Osteoblast (primary cell): ENCODE measurements at regions not wholly inside any gene's neighbourhood (a gene's known extent, or its start where the extent isn't known, plus 50 kb on each side); places are given as distances from the start of the nearest gene placed in this dataset.

Experiments
- DNase-seq: peaks from one replicate; pipeline ENCODE4 v3.0.0; 2011; ENCODE audit warnings: low spot score, mixed read lengths; ENCODE audit not compliant: insufficient read length; ENCODE audit errors: missing footprints
- H2AFZ ChIP-seq: 2 replicates; pipeline ENCODE4 v1.6.0; 2011; ENCODE audit warnings: mild to moderate bottlenecking, low read length
- H3K27ac ChIP-seq: 2 replicates; pipeline ENCODE4 v1.5.1; 2011; ENCODE audit warnings: mild to moderate bottlenecking, low read depth, low read length, moderate library complexity
- H3K27me3 ChIP-seq: 2 replicates; pipeline ENCODE4 v1.6.0; 2012; ENCODE audit warnings: mild to moderate bottlenecking, control low read depth, inconsistent platforms, low read length, moderate library complexity; ENCODE audit not compliant: insufficient read depth
- H3K36me3 ChIP-seq: 2 replicates; pipeline ENCODE4 v1.5.1; 2011; ENCODE audit warnings: mild to moderate bottlenecking, low read length, control low read depth, moderate library complexity; ENCODE audit not compliant: insufficient read depth
- H3K4me1 ChIP-seq: 2 replicates; pipeline ENCODE4 v1.5.1; 2011; ENCODE audit warnings: mild to moderate bottlenecking, low read length, control low read depth, moderate library complexity; ENCODE audit not compliant: insufficient read depth
- H3K4me2 ChIP-seq: 2 replicates; pipeline ENCODE4 v1.6.0; 2011; ENCODE audit warnings: mild to moderate bottlenecking, low read length; ENCODE audit not compliant: insufficient read depth
- H3K4me3 ChIP-seq: fragments of 200-600 bp; sonication (generic); 3 replicates; pipeline ENCODE4 v1.5.1; 2012; ENCODE audit warnings: mild to moderate bottlenecking, low read length, inconsistent platforms; ENCODE audit not compliant: insufficient read depth
- H3K79me2 ChIP-seq: 2 replicates; pipeline ENCODE4 v1.6.0; 2012; ENCODE audit warnings: mild to moderate bottlenecking, low read length, control low read depth, inconsistent platforms; ENCODE audit not compliant: insufficient read depth
- H3K9me3 ChIP-seq: 2 replicates; pipeline ENCODE4 v1.5.1; 2011; ENCODE audit warnings: low read depth, low read length, control low read depth
- H4K20me1 ChIP-seq: 2 replicates; pipeline ENCODE4 v1.6.0; 2012; ENCODE audit warnings: mild to moderate bottlenecking, low read length, control low read depth; ENCODE audit not compliant: insufficient read depth
- CTCF ChIP-seq: IDR thresholded peaks from 2 replicates; pipeline ENCODE4 v1.5.1; 2011; ENCODE audit warnings: mild to moderate bottlenecking, low read depth, low read length, moderate library complexity; ENCODE audit errors: extremely low read depth

GRCh38 chr5:115718927-115719326 is 93.1 kb upstream of the TMED7 start:
- DNase-seq = no peak
- no peak for TF ChIP-seq CTCF
- no peak overlapping the region for H3K27ac ChIP-seq
- H4K20me1 ChIP-seq = no peaks in the 10 kb centered on the region
- no peaks in the 10 kb centered on the region for H3K9me3 ChIP-seq
- no peaks in the 10 kb centered on the region for H3K4me1 ChIP-seq
- no peaks in the 10 kb centered on the region for H3K79me2 ChIP-seq
- no peaks in the 10 kb centered on the region for H3K36me3 ChIP-seq
- no peak overlapping the region for H3K4me3 ChIP-seq
- H3K27me3 ChIP-seq = no peaks in the 10 kb centered on the region
- no peak overlapping the region for H2AFZ ChIP-seq
- H3K4me2 ChIP-seq = no peak overlapping the region

GRCh38 chr5:115713408-115713807 is 87.6 kb upstream of the TMED7 start:
- no peak for DNase-seq
- H3K27ac ChIP-seq = no peak overlapping the region
- H4K20me1 ChIP-seq = no peaks in the 10 kb centered on the region
- no peak overlapping the region for H3K4me2 ChIP-seq
- no peaks in the 10 kb centered on the region for H3K36me3 ChIP-seq
- no peak for TF ChIP-seq CTCF
- no peaks in the 10 kb centered on the region for H3K27me3 ChIP-seq
- no peaks in the 10 kb centered on the region for H3K4me1 ChIP-seq
- H3K4me3 ChIP-seq = no peak overlapping the region
- no peak overlapping the region for H2AFZ ChIP-seq
- no peaks in the 10 kb centered on the region for H3K79me2 ChIP-seq
- H3K9me3 ChIP-seq = no peaks in the 10 kb centered on the region

- H4K20me1 ChIP-seq = no peaks in the 10 kb centered on the region
- no peak overlapping the region for H3K4me2 ChIP-seq
- no peaks in the 10 kb centered on the region for H3K9me3 ChIP-seq
- H3K27me3 ChIP-seq = no peaks in the 10 kb centered on the region
- H2AFZ ChIP-seq = no peak overlapping the region
- no peak overlapping the region for H3K4me3 ChIP-seq
- H3K36me3 ChIP-seq = no peaks in the 10 kb centered on the region
- H3K27ac ChIP-seq = no peak overlapping the region
- no peak for DNase-seq
- no peak for TF ChIP-seq CTCF
- no peaks in the 10 kb centered on the region for H3K4me1 ChIP-seq
- H3K79me2 ChIP-seq = no peaks in the 10 kb centered on the region
These were observed 83.7 kb upstream of the TMED7 start for GRCh38 chr5:115709585-115709984.

GRCh38 chr5:115708819-115709477 is 83.1 kb upstream of the TMED7 start:
- Histone ChIP-seq H3K27me3 (no peaks in the 10 kb centered on the region), H3K9me3 (no peaks in the 10 kb centered on the region), H2AFZ (no peak overlapping the region), H3K4me1 (no peaks in the 10 kb centered on the region), H4K20me1 (no peaks in the 10 kb centered on the region), H3K27ac (no peak overlapping the region), H3K36me3 (no peaks in the 10 kb centered on the region), H3K4me3 (no peak overlapping the region), H3K4me2 (no peak overlapping the region), H3K79me2 (no peaks in the 10 kb centered on the region)
- no peak for TF ChIP-seq CTCF
- no peak for DNase-seq
